SK-N-SH treated with all-trans-retinoic acid at 6 μM for 48 hours (cell line): ENCODE measurements at regions not wholly inside any gene's neighbourhood (a gene's known extent, or its start where the extent isn't known, plus 50 kb on each side); places are given as distances from the start of the nearest gene placed in this dataset.

ENCODE experiments used
- ARNTL ChIP-seq: fragments of 450-650 bp; formaldehyde crosslinking; IDR thresholded peaks from 2 replicates; pipeline ENCODE4 v1.5.0; 2020; ENCODE audit warnings: low read depth, mild to moderate bottlenecking, moderate library complexity, borderline replicate concordance
- CSDC2 ChIP-seq: fragments of 250-450 bp; sonication (Bioruptor Pico); IDR thresholded peaks from 2 replicates; pipeline ENCODE4 v1.5.0; 2020; ENCODE audit warnings: mild to moderate bottlenecking, moderate library complexity
- GLIS3 ChIP-seq: fragments of 250-450 bp; sonication (Bioruptor Pico); IDR thresholded peaks from 2 replicates; pipeline ENCODE4 v1.5.0; 2020; ENCODE audit warnings: mild to moderate bottlenecking, moderate library complexity
- ISL1 ChIP-seq: fragments of 250-450 bp; sonication (Bioruptor Pico); IDR thresholded peaks from 2 replicates; pipeline ENCODE4 v2.1.2; 2022; ENCODE audit warnings: mild to moderate bottlenecking, moderate library complexity
- RARB ChIP-seq: fragments of 250-450 bp; sonication (Bioruptor Pico); IDR thresholded peaks from 2 replicates; pipeline ENCODE4 v1.8.0; 2021; ENCODE audit warnings: mild to moderate bottlenecking, moderate library complexity
- SNAI2 ChIP-seq: fragments of 250-450 bp; sonication (Bioruptor Pico); IDR thresholded peaks from 2 replicates; pipeline ENCODE4 v1.5.0; 2020; ENCODE audit warnings: mild to moderate bottlenecking, moderate library complexity
- TOX ChIP-seq: fragments of 250-450 bp; sonication (Bioruptor Pico); IDR thresholded peaks from 2 replicates; pipeline ENCODE4 v1.8.0; 2021; ENCODE audit warnings: mild to moderate bottlenecking, moderate library complexity, borderline replicate concordance
- ZC3H10 ChIP-seq: fragments of 250-450 bp; sonication (Bioruptor Pico); IDR thresholded peaks from 2 replicates; pipeline ENCODE4 v1.5.1; 2021; ENCODE audit warnings: mild to moderate bottlenecking, moderate library complexity
- ZFP3 ChIP-seq: fragments of 250-450 bp; sonication (Bioruptor Pico); IDR thresholded peaks from 2 replicates; pipeline ENCODE4 v1.5.0; 2020; ENCODE audit warnings: mild to moderate bottlenecking, moderate library complexity

- no peak for TF ChIP-seq RARB (CRISPR knock-in tag)
- no peak for TF ChIP-seq SNAI2 (CRISPR knock-in tag)
- TF ChIP-seq ZFP3 = no peak
- no peak for TF ChIP-seq ZC3H10 (CRISPR knock-in tag)
- no peak for TF ChIP-seq ARNTL (CRISPR knock-in tag)
- no peak for TF ChIP-seq GLIS3 (CRISPR knock-in tag)
- no peak for TF ChIP-seq ISL1 (CRISPR knock-in tag)
- no peak for TF ChIP-seq TOX (CRISPR knock-in tag)
- TF ChIP-seq CSDC2 (CRISPR knock-in tag) = no peak
Measured at GRCh38 chr9:1878811-1879210, 136.3 kb upstream of the SMARCA2 start.
